KBM-7 (cell line): ENCODE measurements at regions not wholly inside any gene's neighbourhood (a gene's known extent, or its start where the extent isn't known, plus 50 kb on each side); places are given as distances from the start of the nearest gene placed in this dataset.

Experiments used
- DNase-seq: peaks from one replicate; pipeline ENCODE4 v3.0.0-alpha.2; 2015
- in situ Hi-C: fragments of 300-500 bp; cut with MboI; formaldehyde crosslinking; loops from 2 replicates; pipeline ENCODE4 v1.14.3; 2020; ENCODE audit warnings: low sequenced_read_pairs, low pct_unique_long_range_greater_than_20kb, mixed read lengths

GRCh38 chr7:46812101-46812675 lies 769.7 kb downstream of the TNS3 start:
- in situ Hi-C loops: no loop called here
- no peak for DNase-seq

DNA sequence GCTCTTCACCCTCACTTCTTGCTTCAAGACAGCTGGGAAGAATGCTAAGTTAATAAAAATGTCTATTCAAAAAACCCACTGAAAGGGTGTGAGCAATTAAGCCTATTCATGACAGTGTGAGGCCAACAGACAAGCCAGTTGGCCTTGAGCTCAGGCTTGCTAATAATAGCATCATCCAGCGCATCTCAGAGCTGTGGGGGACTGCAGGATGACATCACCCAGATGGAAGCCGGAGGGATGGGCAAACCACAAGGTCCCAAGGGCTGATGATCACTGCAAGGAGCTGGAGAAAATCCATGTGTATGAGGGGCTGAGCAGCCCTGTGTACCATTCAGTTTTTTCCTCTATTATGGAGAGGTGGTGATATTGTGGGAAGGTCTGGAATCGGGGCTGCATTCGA lies 770.4 kb downstream of the TNS3 start:
- no peak for DNase-seq
- in situ Hi-C loops: no loop called here

GRCh38 chr7:46810986-46811385 lies 770.9 kb downstream of the TNS3 start:
- DNase-seq: no peak
- in situ Hi-C loops: no loop called here

DNA sequence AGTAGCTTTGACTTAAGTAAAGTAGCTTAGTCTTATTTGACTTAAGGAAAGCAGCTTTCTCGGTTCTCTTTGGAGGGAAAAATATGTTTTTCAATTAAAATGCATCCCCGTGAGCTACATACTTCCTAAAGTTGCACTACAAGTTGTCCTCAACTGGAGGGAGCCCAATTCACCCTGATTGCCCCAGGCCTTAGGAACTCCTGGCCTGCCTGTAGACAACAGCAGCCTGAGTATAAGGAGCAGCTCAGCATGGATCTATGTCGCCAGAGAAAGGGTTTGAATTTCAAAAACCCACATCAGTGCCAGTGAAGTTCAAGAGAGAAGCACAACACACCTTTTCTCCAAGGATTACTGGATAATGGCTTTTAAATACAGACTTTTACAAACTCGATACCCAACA lies 772.0 kb downstream of the TNS3 start:
- in situ Hi-C loops: no loop called here
- no peak for DNase-seq

DNA sequence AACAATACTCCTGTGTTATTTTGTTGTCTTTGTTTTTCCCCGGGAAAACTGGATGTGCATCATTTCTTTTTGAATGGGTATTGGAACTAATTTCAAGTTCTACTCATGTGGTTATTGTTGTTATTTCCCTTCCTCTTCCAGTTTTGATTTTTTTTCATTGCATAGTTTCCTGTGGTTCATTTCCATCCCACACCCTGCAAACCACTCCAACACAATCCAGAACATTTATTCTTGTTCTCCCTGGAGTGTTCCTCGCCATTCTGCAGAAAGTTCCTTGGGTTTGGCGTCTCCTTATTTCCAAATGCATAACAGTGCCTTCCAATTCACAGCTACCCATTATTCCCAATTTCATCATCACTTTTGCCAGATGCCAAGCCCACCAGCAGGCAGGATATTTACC lies 775.1 kb downstream of the TNS3 start:
- in situ Hi-C loops: no loop called here
- no peak for DNase-seq

DNA sequence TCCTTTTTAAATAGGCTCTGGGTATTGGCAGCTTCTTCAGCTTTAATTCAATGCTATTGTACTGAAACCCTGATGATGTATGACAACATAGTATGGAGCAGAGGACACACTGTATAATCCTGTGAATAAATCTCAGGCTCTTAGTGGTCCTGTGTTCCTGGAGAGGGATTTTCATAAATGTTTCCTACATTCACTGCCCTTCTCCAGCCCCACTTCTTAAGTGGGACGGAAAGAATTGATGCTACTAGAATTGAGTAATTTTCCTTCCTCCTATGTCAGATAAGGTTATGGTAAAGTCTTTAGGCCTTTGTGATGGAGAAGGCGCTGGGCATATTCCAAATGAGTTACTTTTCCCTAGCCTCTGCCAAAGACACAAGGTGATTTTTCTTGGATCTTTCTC lies 779.4 kb downstream of the TNS3 start:
- in situ Hi-C loops: no loop called here
- DNase-seq: no peak

DNA sequence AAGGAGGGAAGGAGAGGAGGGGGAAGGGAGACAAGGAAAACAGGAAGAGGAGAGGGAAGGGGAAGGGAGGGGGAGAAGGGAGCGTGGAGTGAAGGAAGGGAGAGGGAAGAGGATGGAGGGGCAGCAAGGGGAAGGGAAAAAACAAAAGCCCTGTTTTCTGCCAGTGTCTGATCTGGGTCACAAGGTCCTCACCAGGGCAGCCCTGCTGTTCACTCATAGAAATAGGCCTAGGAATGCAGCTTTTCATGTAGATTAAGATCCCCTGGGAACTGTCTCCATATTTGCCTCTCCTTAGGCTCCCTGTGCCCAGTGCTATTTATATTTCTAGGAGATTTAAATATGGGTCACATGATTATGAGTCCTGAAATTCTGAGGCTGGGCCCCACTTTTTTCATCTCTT lies 790.7 kb downstream of the TNS3 start:
- no peak for DNase-seq
- in situ Hi-C loops: no loop called here

- in situ Hi-C loops: no loop called here
These were observed 794.9 kb downstream of the TNS3 start for GRCh38 chr7:46786995-46787394.

DNA sequence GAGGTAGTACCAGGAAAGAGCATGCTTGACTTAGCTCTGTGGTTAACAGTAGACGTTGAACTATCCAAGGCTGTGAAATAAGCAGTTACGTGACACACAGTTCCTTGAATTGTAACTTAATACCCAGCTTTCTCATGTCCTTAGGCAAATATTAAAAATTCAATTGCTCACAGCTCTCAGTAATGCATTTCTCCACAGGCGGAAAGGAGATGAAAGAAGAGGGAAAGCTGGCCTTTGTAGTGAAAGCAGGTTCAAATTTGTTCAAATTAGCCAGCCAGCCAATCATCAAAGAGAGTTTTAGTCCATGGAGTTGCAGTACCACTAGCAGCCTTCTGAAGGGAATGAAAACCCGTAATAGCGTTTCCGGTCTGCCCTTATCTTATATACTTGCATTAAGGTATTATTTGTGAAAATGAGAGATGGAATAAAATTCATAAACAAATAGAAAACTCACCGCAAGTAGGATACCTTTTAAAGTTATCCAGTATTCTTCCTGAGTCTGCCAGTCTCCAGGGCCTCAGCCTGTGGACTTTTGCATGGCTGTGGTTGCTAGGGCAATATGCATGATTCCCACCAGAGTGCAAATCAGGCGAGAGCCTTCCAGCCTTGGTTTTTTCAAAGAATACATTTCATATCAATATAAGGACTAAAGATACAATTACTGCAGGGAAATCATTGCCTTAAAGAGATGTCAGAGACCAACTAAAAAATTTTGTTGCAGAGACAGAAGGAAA lies 795.5 kb downstream of the TNS3 start:
- in situ Hi-C loops: no loop called here
- no peak for DNase-seq

More at GRCh38 chr7:46786995-46787394, 794.9 kb downstream of the TNS3 start:
- no peak for DNase-seq

DNA sequence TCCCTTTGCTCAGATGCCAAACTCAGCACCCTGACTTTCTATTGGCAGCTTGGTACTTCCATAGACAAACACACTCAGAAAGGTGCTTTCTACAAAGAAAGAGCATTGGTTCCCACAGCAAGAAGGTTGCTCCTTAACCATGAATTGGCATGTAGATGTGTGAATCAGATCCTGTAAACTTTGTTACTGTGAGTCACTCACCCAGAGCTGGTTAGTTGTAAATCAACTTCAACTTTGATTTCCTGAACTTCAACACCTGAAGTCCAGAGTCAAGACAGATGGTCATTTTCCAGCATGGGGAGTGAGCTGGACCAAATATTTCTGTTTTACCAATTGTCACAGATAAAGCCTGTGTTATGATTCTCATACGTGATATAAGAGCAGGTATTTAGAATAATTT lies 797.2 kb downstream of the TNS3 start:
- DNase-seq: no peak
- in situ Hi-C loops: no loop called here

GRCh38 chr7:46781901-46782439 lies 799.9 kb downstream of the TNS3 start:
- in situ Hi-C loops: no loop called here
- no peak for DNase-seq

DNA sequence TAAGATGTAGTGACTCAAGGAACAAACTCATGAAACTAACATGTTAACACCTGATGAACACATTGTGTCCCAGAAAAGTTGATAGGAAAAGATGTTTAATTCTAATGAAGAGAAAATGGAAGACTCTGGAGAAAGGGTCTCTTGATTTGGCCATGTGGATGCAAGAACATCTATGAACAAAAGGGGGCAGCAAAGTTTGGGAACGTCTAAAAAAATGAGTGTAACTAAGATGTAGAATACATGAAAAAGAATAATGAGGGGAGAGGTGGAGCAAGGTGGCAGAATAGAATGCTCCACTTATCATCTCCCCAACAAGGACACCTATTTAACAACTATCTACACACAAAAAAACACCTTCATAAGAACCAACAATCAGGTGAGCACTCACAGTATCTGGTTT lies 805.1 kb downstream of the TNS3 start:
- in situ Hi-C loops: no loop called here
- peak; percentile 18 for DNase-seq

DNA sequence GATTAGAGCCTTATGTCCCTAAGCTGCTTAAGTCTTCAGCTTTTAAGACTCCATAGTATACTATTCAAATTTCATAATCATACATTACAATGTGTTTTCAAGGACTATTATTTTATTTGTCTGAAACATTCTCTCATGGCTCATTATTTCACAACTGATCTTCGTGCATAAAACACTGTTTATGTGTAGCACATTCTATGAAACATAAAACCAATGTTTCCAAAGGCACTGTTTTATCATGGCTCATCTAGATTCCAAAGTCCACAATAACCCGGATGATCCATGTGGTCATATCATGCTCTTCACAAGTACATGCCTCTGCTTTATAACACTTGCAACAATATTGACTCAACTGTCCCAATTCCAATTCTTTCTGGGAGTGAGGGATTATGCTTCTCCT lies 806.1 kb downstream of the TNS3 start:
- in situ Hi-C loops: no loop called here
- DNase-seq: no peak

DNA sequence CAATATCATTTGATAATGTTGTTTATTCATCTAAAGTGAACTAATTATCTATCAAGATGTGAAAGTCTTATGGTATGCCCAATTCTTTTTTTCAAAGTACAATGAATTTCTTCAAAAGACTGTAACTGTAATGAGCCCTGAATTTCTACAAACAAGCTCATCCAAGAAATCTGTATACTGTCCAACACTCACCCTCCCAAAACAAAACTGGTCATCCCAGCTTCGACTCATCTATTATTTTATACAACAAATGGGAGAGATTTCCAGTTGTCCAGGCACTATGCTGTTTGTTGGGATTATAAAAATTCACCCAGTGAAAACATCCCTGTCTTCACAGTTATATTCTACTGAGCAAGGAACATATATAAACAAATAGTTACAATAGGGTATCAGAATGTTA lies 806.9 kb downstream of the TNS3 start:
- in situ Hi-C loops: no loop called here
- DNase-seq: no peak

- in situ Hi-C loops: no loop called here
- no peak for DNase-seq
These were observed 807.4 kb downstream of the TNS3 start for GRCh38 chr7:46774515-46774914.

DNA sequence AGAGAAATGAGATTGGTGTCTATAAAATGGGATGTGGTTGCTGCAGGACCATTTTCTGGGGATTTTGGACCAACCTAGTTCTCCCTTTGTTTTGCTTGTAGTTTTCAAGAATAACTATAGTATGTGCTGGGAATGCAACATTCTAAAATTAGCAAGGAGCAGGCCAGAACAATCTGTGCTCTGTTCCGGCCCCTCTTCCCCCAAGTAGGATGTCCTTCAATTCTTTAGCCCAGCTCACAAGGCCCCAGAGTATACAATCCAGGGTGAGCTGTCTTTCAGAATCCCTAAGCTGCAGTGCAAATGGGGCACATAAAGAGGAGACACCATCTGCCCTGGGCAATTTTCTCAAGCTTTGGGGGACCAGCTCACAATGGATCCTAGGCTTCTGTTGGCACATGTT lies 809.1 kb downstream of the TNS3 start:
- in situ Hi-C loops: no loop called here

GRCh38 chr7:46767071-46767470 lies 814.8 kb downstream of the TNS3 start:
- in situ Hi-C loops: no loop called here
- DNase-seq: no peak

More for the DNA sequence above, 809.1 kb downstream of the TNS3 start:
- no peak for DNase-seq

DNA sequence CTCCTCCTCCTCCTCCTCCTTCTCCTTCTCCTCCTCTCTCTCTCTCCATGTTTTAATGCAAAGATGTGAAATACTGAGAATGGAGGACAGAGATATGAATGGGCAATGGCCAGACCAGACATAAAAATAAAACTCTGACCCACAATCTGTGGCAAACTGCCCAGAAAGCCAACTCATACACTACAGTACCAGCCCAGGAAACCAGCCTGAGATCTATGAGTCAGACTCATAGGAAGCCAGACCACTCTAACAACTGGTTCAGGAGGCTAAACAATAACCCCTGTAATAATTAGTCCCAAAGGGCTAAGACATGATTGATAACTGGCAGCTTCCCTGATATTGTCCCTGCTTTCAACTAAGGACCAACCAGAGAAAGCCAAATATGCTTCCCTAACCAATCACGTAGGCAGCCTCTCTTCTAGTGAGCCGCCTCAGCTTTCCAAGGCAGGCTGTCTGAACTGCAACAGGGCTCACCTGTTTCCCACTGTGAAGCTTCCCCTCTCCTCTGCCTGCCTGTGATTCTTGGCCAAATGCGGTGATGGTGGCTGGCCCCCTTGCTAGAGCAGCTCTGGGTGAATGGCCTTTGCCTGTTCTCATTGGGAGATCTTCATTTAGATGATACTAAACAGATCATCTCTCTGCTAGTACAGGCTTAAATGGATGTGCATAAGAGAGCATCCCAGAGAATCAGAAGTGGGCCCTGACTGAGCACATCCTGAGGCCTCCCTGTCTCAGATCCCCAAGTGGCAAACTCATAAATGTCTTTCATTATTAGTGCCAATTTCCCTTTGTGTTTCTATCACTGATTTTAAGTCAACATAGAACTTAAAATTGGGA lies 817.6 kb downstream of the TNS3 start:
- in situ Hi-C loops: no loop called here
- DNase-seq: no peak

GRCh38 chr7:46763344-46763743 lies 818.6 kb downstream of the TNS3 start:
- DNase-seq: no peak
- in situ Hi-C loops: no loop called here
